Testis (tissue), 2 donors: ENCODE measurements at regions not wholly inside any gene's neighbourhood (a gene's known extent, or its start where the extent isn't known, plus 50 kb on each side); places are given as distances from the start of the nearest gene placed in this dataset.

ENCODE experiments used
- POLR2A ChIP-seq: fragments of 450-650 bp; IDR thresholded peaks from one replicate; pipeline ENCODE4 v1.6.1; 2017; ENCODE audit warnings: antibody characterized with exemption, mild to moderate bottlenecking, moderate library complexity
- TF ChIP-seq, protein P1 (sequence below), 3 experiments: fragments of 450-650 bp in 2 of 3; fragments of 200-600 bp in 1 of 3; sonication (generic) in 1 of 3; IDR thresholded peaks; one replicate each; pipeline ENCODE4 v1.5.1; 2016 to 2019; ENCODE audit warnings: antibody characterized with exemption in 3 of 3, mild to moderate bottlenecking in 2 of 3, moderate library complexity in 1 of 3

DNA sequence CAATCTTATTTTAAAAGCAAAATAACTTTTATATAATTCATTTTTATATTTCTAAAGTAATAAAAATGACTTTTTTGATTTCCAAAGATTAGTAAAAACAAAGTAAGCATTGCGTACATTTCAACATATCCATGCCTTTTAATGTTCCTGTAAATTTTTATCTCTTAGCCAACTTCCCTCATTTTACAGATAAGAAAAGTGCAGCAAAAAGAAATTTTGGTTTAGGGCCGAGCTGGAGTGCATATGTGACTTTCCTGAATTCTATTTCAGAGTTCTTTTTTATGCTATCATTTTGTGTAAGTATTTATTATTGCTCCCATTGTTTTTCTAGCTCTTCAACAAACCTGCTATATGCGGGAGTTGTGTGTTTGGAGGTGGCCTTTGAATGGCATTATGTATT lies 195.3 kb downstream of the NHLRC3 start:
- TF ChIP-seq, protein P1, sequence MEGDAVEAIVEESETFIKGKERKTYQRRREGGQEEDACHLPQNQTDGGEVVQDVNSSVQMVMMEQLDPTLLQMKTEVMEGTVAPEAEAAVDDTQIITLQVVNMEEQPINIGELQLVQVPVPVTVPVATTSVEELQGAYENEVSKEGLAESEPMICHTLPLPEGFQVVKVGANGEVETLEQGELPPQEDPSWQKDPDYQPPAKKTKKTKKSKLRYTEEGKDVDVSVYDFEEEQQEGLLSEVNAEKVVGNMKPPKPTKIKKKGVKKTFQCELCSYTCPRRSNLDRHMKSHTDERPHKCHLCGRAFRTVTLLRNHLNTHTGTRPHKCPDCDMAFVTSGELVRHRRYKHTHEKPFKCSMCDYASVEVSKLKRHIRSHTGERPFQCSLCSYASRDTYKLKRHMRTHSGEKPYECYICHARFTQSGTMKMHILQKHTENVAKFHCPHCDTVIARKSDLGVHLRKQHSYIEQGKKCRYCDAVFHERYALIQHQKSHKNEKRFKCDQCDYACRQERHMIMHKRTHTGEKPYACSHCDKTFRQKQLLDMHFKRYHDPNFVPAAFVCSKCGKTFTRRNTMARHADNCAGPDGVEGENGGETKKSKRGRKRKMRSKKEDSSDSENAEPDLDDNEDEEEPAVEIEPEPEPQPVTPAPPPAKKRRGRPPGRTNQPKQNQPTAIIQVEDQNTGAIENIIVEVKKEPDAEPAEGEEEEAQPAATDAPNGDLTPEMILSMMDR (IDR thresholded peaks at IDR 0.05), result no peak
- TF ChIP-seq POLR2A, result no peak
